ENCODE measurements at regions not wholly inside any gene's neighbourhood (a gene's known extent, or its start where the extent isn't known, plus 50 kb on each side); places are given as distances from the start of the nearest gene placed in this dataset.

- TF ChIP-seq CBX5 (IDR thresholded peaks at IDR 0.05; ENCODE audit: low read depth) (no peak), ASH2L (IDR thresholded peaks at IDR 0.05; ENCODE audit: borderline replicate concordance, low read depth) (no peak), ETV6 (conservative IDR thresholded peaks at IDR 0.05 in 1 of 2, IDR thresholded peaks at IDR 0.05 in 1 of 2; ENCODE audit: borderline replicate concordance in 1 of 2, low read depth in 1 of 2) (no peak), IRF3 (IDR thresholded peaks at IDR 0.05) (no peak), JUND (IDR thresholded peaks at IDR 0.05; ENCODE audit: low read depth, low read length) (no peak), GABPA (IDR thresholded peaks at IDR 0.05; ENCODE audit: low read depth) (no peak), CHD2 (IDR thresholded peaks at IDR 0.05; ENCODE audit: borderline replicate concordance, low read depth, low read length) (no peak), LARP7 (IDR thresholded peaks at IDR 0.05) (no peak), MXI1 (IDR thresholded peaks at IDR 0.05; ENCODE audit: low read depth, low read length) (no peak), SUZ12 (IDR thresholded peaks at IDR 0.05; ENCODE audit: unreplicated experiment) (no peak), ZSCAN29 (IDR thresholded peaks at IDR 0.05) (no peak), DPF2 (IDR thresholded peaks at IDR 0.05) (no peak)
- TF ChIP-seq, protein P1, sequence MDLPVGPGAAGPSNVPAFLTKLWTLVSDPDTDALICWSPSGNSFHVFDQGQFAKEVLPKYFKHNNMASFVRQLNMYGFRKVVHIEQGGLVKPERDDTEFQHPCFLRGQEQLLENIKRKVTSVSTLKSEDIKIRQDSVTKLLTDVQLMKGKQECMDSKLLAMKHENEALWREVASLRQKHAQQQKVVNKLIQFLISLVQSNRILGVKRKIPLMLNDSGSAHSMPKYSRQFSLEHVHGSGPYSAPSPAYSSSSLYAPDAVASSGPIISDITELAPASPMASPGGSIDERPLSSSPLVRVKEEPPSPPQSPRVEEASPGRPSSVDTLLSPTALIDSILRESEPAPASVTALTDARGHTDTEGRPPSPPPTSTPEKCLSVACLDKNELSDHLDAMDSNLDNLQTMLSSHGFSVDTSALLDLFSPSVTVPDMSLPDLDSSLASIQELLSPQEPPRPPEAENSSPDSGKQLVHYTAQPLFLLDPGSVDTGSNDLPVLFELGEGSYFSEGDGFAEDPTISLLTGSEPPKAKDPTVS (IDR thresholded peaks at IDR 0.05; ENCODE audit: low read depth, low read length), result no peak
- TF ChIP-seq, protein P2, sequence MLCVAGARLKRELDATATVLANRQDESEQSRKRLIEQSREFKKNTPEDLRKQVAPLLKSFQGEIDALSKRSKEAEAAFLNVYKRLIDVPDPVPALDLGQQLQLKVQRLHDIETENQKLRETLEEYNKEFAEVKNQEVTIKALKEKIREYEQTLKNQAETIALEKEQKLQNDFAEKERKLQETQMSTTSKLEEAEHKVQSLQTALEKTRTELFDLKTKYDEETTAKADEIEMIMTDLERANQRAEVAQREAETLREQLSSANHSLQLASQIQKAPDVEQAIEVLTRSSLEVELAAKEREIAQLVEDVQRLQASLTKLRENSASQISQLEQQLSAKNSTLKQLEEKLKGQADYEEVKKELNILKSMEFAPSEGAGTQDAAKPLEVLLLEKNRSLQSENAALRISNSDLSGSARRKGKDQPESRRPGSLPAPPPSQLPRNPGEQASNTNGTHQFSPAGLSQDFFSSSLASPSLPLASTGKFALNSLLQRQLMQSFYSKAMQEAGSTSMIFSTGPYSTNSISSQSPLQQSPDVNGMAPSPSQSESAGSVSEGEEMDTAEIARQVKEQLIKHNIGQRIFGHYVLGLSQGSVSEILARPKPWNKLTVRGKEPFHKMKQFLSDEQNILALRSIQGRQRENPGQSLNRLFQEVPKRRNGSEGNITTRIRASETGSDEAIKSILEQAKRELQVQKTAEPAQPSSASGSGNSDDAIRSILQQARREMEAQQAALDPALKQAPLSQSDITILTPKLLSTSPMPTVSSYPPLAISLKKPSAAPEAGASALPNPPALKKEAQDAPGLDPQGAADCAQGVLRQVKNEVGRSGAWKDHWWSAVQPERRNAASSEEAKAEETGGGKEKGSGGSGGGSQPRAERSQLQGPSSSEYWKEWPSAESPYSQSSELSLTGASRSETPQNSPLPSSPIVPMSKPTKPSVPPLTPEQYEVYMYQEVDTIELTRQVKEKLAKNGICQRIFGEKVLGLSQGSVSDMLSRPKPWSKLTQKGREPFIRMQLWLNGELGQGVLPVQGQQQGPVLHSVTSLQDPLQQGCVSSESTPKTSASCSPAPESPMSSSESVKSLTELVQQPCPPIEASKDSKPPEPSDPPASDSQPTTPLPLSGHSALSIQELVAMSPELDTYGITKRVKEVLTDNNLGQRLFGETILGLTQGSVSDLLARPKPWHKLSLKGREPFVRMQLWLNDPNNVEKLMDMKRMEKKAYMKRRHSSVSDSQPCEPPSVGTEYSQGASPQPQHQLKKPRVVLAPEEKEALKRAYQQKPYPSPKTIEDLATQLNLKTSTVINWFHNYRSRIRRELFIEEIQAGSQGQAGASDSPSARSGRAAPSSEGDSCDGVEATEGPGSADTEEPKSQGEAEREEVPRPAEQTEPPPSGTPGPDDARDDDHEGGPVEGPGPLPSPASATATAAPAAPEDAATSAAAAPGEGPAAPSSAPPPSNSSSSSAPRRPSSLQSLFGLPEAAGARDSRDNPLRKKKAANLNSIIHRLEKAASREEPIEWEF (IDR thresholded peaks at IDR 0.05; ENCODE audit: insufficient replicate concordance, low read depth, low read length), result no peak
- H3K27ac ChIP-seq (ENCODE audit: control insufficient read depth, insufficient read depth), result no peak overlapping the region
- intact Hi-C loops (cut with micrococcal nuclease; ENCODE audit: unreplicated experiment) (no loop called here), in situ Hi-C loops (cut with MboI) (no loop called here)
- H3K4me1 ChIP-seq (ENCODE audit: control insufficient read depth, insufficient read depth, low read length), result no peaks in the 10 kb centered on the region
- H4K20me1 ChIP-seq (ENCODE audit: control insufficient read depth, insufficient read depth), result no peaks in the 10 kb centered on the region
- no peak overlapping the region for H3K4me3 ChIP-seq
- H3K27me3 ChIP-seq (replicated peaks in 1 of 2; ENCODE audit: control insufficient read depth in 2 of 2, insufficient read depth in 2 of 2, low read length in 1 of 2), result no peaks in the 10 kb centered on the region
- ChIA-PET CTCF (interaction anchor here (1.1 to 8.2 kb wide), 6 partner anchors 9 to 720 kb away, joined by 4 to 119 read pairs (median 8); no protein-coding TSS in a partner anchor), RAD21 (ENCODE audit: unreplicated experiment) (interaction anchor here (1.1 to 7.7 kb wide), 3 partner anchors 9 to 48 kb away, joined by 3 to 76 read pairs (median 6); no protein-coding TSS in a partner anchor), SMC1A (ENCODE audit: uncharacterized antibody, unreplicated experiment) (interaction anchor here (0.9 to 5.3 kb wide), 4 partner anchors 9 to 84 kb away, joined by 4 to 55 read pairs (median 7); no protein-coding TSS in a partner anchor), POLR2A (no interaction called here)
- no peaks in the 10 kb centered on the region for H3K36me3 ChIP-seq (ENCODE audit: control insufficient read depth in 2 of 2, insufficient read depth in 2 of 2, low read length in 1 of 2)
- FAIRE-seq (no peak), DNase-seq (ENCODE audit: low read depth, low spot score) (no peak), ATAC-seq (no peak)
- WGBS (ENCODE audit: insufficient coverage, insufficient replicate concordance, low lambda C conversion rate, missing lambda C conversion rate), result 91% methylated on average over 3 of the region's 3 CpGs
- H2AFZ ChIP-seq (ENCODE audit: control insufficient read depth, low read depth, low read length), result no peak overlapping the region
- no peaks in the 10 kb centered on the region for H3K9me3 ChIP-seq (replicated peaks; ENCODE audit: control insufficient read depth, insufficient read depth, low read length)
- H3K79me2 ChIP-seq (ENCODE audit: control insufficient read depth, insufficient read depth, low read length), result no peaks in the 10 kb centered on the region
- no peak overlapping the region for H3K9ac ChIP-seq (ENCODE audit: control insufficient read depth, insufficient read depth, low read length)
- no peak overlapping the region for H3K4me2 ChIP-seq (ENCODE audit: control insufficient read depth, insufficient read depth)
- no TSS peak for BruUV-seq (replicated peaks)
These were observed 82.1 kb upstream of the CCDC196 start for GRCh38 chr14:66404051-66404545.

Measured in GM12878 (cell line).